WTC11 (cell line): ENCODE measurements at regions not wholly inside any gene's neighbourhood (a gene's known extent, or its start where the extent isn't known, plus 50 kb on each side); places are given as distances from the start of the nearest gene placed in this dataset.

Experiments used
- ATAC-seq: fragments of 200-7000 bp; cut with Tn5 transposase; 2 replicates; pipeline ENCODE4 v1.10.0; 2021; ENCODE audit warnings: mild to moderate bottlenecking, moderate library complexity
- CTCF ChIA-PET: fragments of 300-600 bp; sonication (Branson Sonifier 250); formaldehyde crosslinking; loops from one replicate; lab custom pipeline; 2021; ENCODE audit warnings: antibody characterized with exemption; lab: Charles Lee
- POLR2A ChIA-PET: fragments of 350-600 bp; sonication (Branson Sonifier 250); formaldehyde crosslinking; loops from one replicate; lab custom pipeline; 2021; ENCODE audit warnings: antibody characterized with exemption; lab: Charles Lee
- DNase-seq: peaks from one replicate; pipeline ENCODE4 v3.0.0; 2021; ENCODE audit warnings: low spot score
- H3K27ac Mint-ChIP-seq: 2 replicates; pipeline ENCODE4 v1.8.0; 2021; ENCODE audit warnings: mixed read lengths
- H3K27me3 Mint-ChIP-seq: 2 replicates; pipeline ENCODE4 v1.8.0; 2021; ENCODE audit warnings: low read depth, mild to moderate bottlenecking, moderate library complexity, mixed read lengths
- H3K36me3 Mint-ChIP-seq: 2 replicates; pipeline ENCODE4 v1.8.0; 2021; ENCODE audit warnings: mixed read lengths
- H3K4me1 Mint-ChIP-seq: 2 replicates; pipeline ENCODE4 v1.8.0; 2022; ENCODE audit warnings: mixed read lengths
- H3K4me3 Mint-ChIP-seq: 2 replicates; pipeline ENCODE4 v1.8.0; 2021; ENCODE audit warnings: mild to moderate bottlenecking, moderate library complexity, mixed read lengths
- H3K9me3 Mint-ChIP-seq: 2 replicates; pipeline ENCODE4 v1.8.0; 2021; ENCODE audit warnings: mixed read lengths
- AR ChIP-seq: fragments of 250-450 bp; sonication (Bioruptor Pico); IDR thresholded peaks from 2 replicates; pipeline ENCODE4 v1.9.0; 2021; ENCODE audit warnings: mild to moderate bottlenecking
- CREB1 ChIP-seq: sonication (generic); formaldehyde crosslinking; IDR thresholded peaks from 2 replicates; pipeline ENCODE4 v1.8.0; 2023; ENCODE audit warnings: mild to moderate bottlenecking, missing genetic modification reagents
- ELF4 ChIP-seq: sonication (generic); formaldehyde crosslinking; IDR thresholded peaks from 2 replicates; pipeline ENCODE4 v1.8.1; 2022; ENCODE audit warnings: low read depth, mild to moderate bottlenecking, moderate library complexity, missing genetic modification reagents
- FOXK1 ChIP-seq: sonication (generic); formaldehyde crosslinking; IDR thresholded peaks from 2 replicates; pipeline ENCODE4 v1.8.0; 2022; ENCODE audit warnings: mild to moderate bottlenecking, moderate library complexity, missing genetic modification reagents
- GTF2I ChIP-seq: fragments of 250-450 bp; sonication (Bioruptor Pico); conservative IDR thresholded peaks from 2 replicates; pipeline ENCODE4 v1.4.0; 2021; ENCODE audit warnings: mild to moderate bottlenecking
- JAZF1 ChIP-seq: fragments of 250-450 bp; sonication (Bioruptor Pico); IDR thresholded peaks from 2 replicates; pipeline ENCODE4 v1.9.0; 2021; ENCODE audit warnings: moderate library complexity, mild to moderate bottlenecking, inconsistent platforms
- MAX ChIP-seq: sonication (generic); formaldehyde crosslinking; IDR thresholded peaks from 2 replicates; pipeline ENCODE4 v1.8.0; 2022; ENCODE audit warnings: mild to moderate bottlenecking, missing genetic modification reagents
- SP1 ChIP-seq: sonication (generic); formaldehyde crosslinking; conservative IDR thresholded peaks from 2 replicates; pipeline ENCODE4 v1.8.1; 2022; ENCODE audit warnings: missing genetic modification reagents
- TCF7 ChIP-seq: sonication (generic); formaldehyde crosslinking; IDR thresholded peaks from 2 replicates; pipeline ENCODE4 v1.8.0; 2022; ENCODE audit warnings: mild to moderate bottlenecking, low read depth, missing genetic modification reagents, moderate library complexity
- USF1 ChIP-seq: sonication (generic); formaldehyde crosslinking; IDR thresholded peaks from 2 replicates; pipeline ENCODE4 v1.8.0; 2022; ENCODE audit warnings: mild to moderate bottlenecking, missing genetic modification reagents
- ZNF121 ChIP-seq: sonication (generic); formaldehyde crosslinking; IDR thresholded peaks from 2 replicates; pipeline ENCODE4 v1.8.0; 2023; ENCODE audit warnings: missing genetic modification reagents
- ZNF396 ChIP-seq: fragments of 250-450 bp; sonication (Bioruptor Pico); IDR thresholded peaks from 2 replicates; pipeline ENCODE4 v1.8.0; 2021; ENCODE audit warnings: mild to moderate bottlenecking, moderate library complexity, borderline replicate concordance
- TF ChIP-seq, protein P1 (sequence below): sonication (generic); formaldehyde crosslinking; IDR thresholded peaks from 2 replicates; pipeline ENCODE4 v1.8.0; 2022; ENCODE audit warnings: mild to moderate bottlenecking, missing genetic modification reagents
- TF ChIP-seq, protein P2 (sequence below): fragments of 250-450 bp; sonication (Bioruptor Pico); IDR thresholded peaks from 2 replicates; pipeline ENCODE4 v1.9.0; 2021; ENCODE audit warnings: mild to moderate bottlenecking

DNA sequence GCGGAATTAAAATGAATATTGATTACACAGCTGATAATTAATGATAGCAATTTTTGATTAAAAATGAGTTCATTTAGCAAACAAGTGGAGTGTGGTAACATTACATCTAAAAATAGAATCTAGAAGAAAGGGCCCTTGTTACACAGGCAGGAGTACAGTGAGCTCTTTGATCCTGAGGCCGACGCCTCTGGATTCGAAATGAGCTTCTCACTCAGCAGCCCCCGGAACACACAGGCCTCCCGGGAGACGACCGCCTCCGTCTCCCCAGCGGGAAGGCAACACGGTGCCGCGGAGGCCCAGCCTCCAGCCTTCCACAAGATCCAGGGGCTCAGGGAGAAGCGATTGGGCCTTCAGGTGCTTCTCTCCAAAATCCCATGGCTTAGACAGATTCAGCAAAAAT lies 379.1 kb downstream of the BRD1 start:
- Mint-ChIP-seq H3K27ac (no peak overlapping the region), H3K36me3 (no peaks in the 10 kb centered on the region), H3K27me3 (peaks cover 15% of the 10 kb centered on the region), H3K9me3 (no peaks in the 10 kb centered on the region), H3K4me3 (no peak overlapping the region), H3K4me1 (peaks cover 33% of the 10 kb centered on the region)
- no peak for DNase-seq
- POLR2A ChIA-PET, result no interaction called here
- no peak for ATAC-seq
- CTCF ChIA-PET, result interaction anchor here (1.0 kb wide), 2 partner anchors 101 to 184 kb away, joined by 3 read pairs; no protein-coding TSS in a partner anchor
- TF ChIP-seq CREB1 (CRISPR knock-in tag) (no peak), ZNF396 (no peak)

DNA sequence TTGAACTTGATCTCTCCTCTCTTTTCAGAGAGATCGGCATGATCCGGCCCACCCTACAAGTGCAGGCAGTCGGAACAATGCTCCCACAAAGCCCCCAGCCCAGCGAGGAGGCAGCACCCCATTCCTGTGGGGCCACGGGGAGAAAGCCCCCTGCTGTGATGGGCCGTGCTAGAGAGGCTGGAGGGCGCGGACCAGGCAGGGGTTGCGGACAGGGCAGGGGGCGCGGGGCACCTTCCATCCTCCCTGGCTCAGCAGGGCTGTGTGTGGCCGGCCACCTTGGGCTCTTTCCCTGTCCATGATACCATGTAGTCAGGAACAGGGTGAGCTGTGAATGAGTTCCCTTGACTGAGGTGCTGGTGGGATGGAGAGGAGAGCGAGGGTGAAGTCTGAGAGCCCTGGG lies 379.8 kb downstream of the BRD1 start:
- no peak for DNase-seq
- Mint-ChIP-seq H3K27ac (no peak overlapping the region), H3K27me3 (peaks cover 15% of the 10 kb centered on the region), H3K9me3 (no peaks in the 10 kb centered on the region), H3K4me3 (no peak overlapping the region), H3K4me1 (peaks cover 33% of the 10 kb centered on the region), H3K36me3 (no peaks in the 10 kb centered on the region)
- no peak for ATAC-seq
- TF ChIP-seq SP1 (CRISPR knock-in tag), result no peak
- TF ChIP-seq ELF4 (CRISPR knock-in tag), result no peak
- no peak for TF ChIP-seq JAZF1 (CRISPR knock-in tag)
- ChIA-PET POLR2A (no interaction called here), CTCF (interaction anchor here (1.0 kb wide), 2 partner anchors 102 to 184 kb away, joined by 3 read pairs; no protein-coding TSS in a partner anchor)

DNA sequence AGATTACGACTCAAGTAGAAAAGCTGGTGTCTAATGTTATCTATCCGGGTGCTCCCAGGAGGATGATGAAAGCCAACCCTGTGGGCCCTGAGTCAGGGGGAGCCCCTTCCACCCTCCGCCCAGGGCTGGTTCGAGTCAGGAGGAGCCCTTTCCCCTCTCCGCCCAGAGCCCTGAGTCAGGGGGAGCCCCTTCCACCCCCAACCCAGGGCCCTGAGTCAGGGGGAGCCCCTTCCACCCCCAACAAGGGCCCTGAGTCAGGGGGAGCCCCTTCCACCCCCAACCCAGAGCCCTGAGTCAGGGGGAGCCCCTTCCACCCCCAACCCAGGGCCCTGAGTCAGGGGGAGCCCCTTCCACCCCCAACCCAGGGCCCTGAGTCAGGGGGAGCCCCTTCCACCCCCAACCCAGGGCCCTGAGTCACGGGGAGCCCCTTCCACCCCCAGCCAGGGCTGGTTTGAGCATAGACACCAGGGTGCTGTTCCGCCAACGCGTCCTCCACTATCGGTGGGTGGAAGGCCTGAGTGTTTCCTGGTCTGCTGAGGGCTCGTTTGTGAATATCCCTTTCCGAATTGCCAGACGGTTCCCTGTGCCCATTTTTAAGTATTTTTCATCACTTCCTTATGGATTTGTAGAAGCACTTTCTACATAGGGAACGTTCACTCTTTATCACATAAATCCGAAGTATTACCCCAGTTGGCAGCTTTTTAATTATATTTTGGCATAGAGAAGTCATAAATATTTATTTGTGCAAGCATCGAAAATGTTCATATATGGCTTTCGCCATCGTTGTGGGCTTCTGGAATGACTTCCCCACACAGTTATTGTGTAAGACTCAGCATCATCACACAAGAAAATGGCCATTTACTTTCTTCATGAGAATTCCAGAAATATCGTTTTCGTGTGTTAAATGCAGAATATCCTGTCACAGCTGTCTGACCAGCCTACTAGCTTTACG lies 380.6 kb downstream of the BRD1 start:
- TF ChIP-seq FOXK1 (CRISPR knock-in tag) (no peak), CREB1 (CRISPR knock-in tag) (no peak), ELF4 (CRISPR knock-in tag) (no peak), SP1 (CRISPR knock-in tag) (no peak), USF1 (CRISPR knock-in tag) (no peak), TCF7 (CRISPR knock-in tag) (no peak), MAX (no peak), ZNF121 (no peak), GTF2I (CRISPR knock-in tag) (no peak), AR (CRISPR knock-in tag) (no peak)
- TF ChIP-seq, protein P1, sequence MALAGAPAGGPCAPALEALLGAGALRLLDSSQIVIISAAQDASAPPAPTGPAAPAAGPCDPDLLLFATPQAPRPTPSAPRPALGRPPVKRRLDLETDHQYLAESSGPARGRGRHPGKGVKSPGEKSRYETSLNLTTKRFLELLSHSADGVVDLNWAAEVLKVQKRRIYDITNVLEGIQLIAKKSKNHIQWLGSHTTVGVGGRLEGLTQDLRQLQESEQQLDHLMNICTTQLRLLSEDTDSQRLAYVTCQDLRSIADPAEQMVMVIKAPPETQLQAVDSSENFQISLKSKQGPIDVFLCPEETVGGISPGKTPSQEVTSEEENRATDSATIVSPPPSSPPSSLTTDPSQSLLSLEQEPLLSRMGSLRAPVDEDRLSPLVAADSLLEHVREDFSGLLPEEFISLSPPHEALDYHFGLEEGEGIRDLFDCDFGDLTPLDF, result no peak
- TF ChIP-seq, protein P2, sequence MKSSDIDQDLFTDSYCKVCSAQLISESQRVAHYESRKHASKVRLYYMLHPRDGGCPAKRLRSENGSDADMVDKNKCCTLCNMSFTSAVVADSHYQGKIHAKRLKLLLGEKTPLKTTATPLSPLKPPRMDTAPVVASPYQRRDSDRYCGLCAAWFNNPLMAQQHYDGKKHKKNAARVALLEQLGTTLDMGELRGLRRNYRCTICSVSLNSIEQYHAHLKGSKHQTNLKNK, result no peak
- H3K27ac Mint-ChIP-seq, result no peak overlapping the region
- ChIA-PET CTCF (no interaction called here), POLR2A (interaction anchor here (0.5 to 0.6 kb wide), 2 partner anchors 26 to 89 kb away, joined by 4 read pairs; no protein-coding TSS in a partner anchor)
- no peak for DNase-seq
- no peak for ATAC-seq
- H3K4me3 Mint-ChIP-seq, result no peak overlapping the region
- no peaks in the 10 kb centered on the region for H3K36me3 Mint-ChIP-seq
- H3K4me1 Mint-ChIP-seq, result peaks cover 33% of the 10 kb centered on the region
- no peaks in the 10 kb centered on the region for H3K9me3 Mint-ChIP-seq
- peaks cover 15% of the 10 kb centered on the region for H3K27me3 Mint-ChIP-seq
